HepG2 (cell line): ENCODE measurements at regions not wholly inside any gene's neighbourhood (a gene's known extent, or its start where the extent isn't known, plus 50 kb on each side); places are given as distances from the start of the nearest gene placed in this dataset.

Experiments used
- ATAC-seq: fragments of 200-7000 bp; cut with Tn5 transposase; 3 replicates; pipeline ENCODE4 v1.9.1; 2020; ENCODE audit warnings: mild to moderate bottlenecking, moderate library complexity
- BruUV-seq: library from RNA; stranded (reverse); fragments of 400-500 nt; replicated peaks from 2 replicates; lab custom pipeline; 2021; lab: Mats Ljungman, UMichigan
- CTCF ChIA-PET: fragments of 300-600 bp; formaldehyde crosslinking; extraction: SDS; loops from one replicate; lab custom pipeline; 2021; ENCODE audit warnings: low total read pairs, inconsistent platforms, low intra/inter-chr PET ratio; lab: Yijun Ruan, JAX
- POLR2A ChIA-PET: fragments of 350-600 bp; sonication (Branson Sonifier 250); formaldehyde crosslinking; loops from one replicate; lab custom pipeline; 2020; ENCODE audit warnings: antibody characterized with exemption, inconsistent platforms; lab: Yijun Ruan, JAX
- DNase-seq: peaks from one replicate; pipeline ENCODE4 v3.0.0-alpha.2; 2015; ENCODE audit warnings: low spot score
- FAIRE-seq: peaks from 3 replicates; lab custom pipeline; 2011; peaks lifted over from hg19 to GRCh38; lab: Jason Lieb, UNC
- H2AFZ ChIP-seq: one replicate; pipeline ENCODE4 v1.6.1; 2011; ENCODE audit warnings: low read length, inconsistent platforms
- H3K27ac ChIP-seq: fragments of 300-600 bp; 3 replicates; pipeline ENCODE4 v1.8.0; 2011; ENCODE audit warnings: mixed run types, mild to moderate bottlenecking, mixed read lengths, low read length, inconsistent platforms; ENCODE audit not compliant: insufficient read depth; ENCODE audit errors: extremely low read length
- H3K27me3 ChIP-seq, 2 experiments: fragments of 200-600 bp in 1 of 2; 2 replicates in 1 of 2; 3 replicates in 1 of 2; pipeline versions ENCODE4 v1.6.0 to v1.8.0; 2011; ENCODE audit warnings: low read length in 2 of 2, mild to moderate bottlenecking in 2 of 2, moderate library complexity in 2 of 2, inconsistent platforms in 1 of 2; ENCODE audit not compliant: insufficient read depth in 2 of 2, control insufficient read depth in 1 of 2
- H3K36me3 ChIP-seq, 2 experiments: fragments of 200-600 bp in 1 of 2; replicated peaks in 1 of 2; 2 replicates in 1 of 2; 3 replicates in 1 of 2; pipeline versions ENCODE4 v1.5.1 to v1.8.0; 2011; ENCODE audit warnings: low read length in 2 of 2, inconsistent platforms in 1 of 2; ENCODE audit not compliant: insufficient read depth in 2 of 2, control insufficient read depth in 1 of 2
- H3K4me1 ChIP-seq: 2 replicates; pipeline ENCODE4 v1.5.1; 2012; ENCODE audit warnings: low read length, inconsistent platforms; ENCODE audit not compliant: insufficient read depth
- H3K4me2 ChIP-seq: 2 replicates; pipeline ENCODE4 v1.6.0; 2011; ENCODE audit warnings: low read depth, low read length, inconsistent platforms
- H3K4me3 ChIP-seq, 3 experiments: fragments of 200-600 bp in 1 of 3; sonication (generic), shearing (Covaris generic) in 1 of 3; replicated peaks in 1 of 3; 2 replicates each; pipeline ENCODE4 v1.5.1; 2011 to 2016; ENCODE audit warnings: low read length in 3 of 3, inconsistent platforms in 2 of 3, low read depth in 2 of 3, mild to moderate bottlenecking in 2 of 3, control low read depth in 1 of 3, mixed read lengths in 1 of 3; ENCODE audit not compliant: insufficient read depth in 1 of 3
- H3K79me2 ChIP-seq: one replicate; pipeline ENCODE4 v1.6.1; 2011; ENCODE audit warnings: low read length, inconsistent platforms; ENCODE audit not compliant: insufficient read depth
- H3K9ac ChIP-seq: 2 replicates; pipeline ENCODE4 v1.6.0; 2011; ENCODE audit warnings: mild to moderate bottlenecking, low read depth, low read length, inconsistent platforms; ENCODE audit not compliant: insufficient read depth
- H3K9me3 ChIP-seq: 2 replicates; pipeline ENCODE4 v1.5.1; 2012; ENCODE audit warnings: mild to moderate bottlenecking, low read length
- H4K20me1 ChIP-seq: 2 replicates; pipeline ENCODE4 v1.6.0; 2011; ENCODE audit warnings: inconsistent platforms, mild to moderate bottlenecking, low read length, moderate library complexity; ENCODE audit not compliant: insufficient read depth
- ERF ChIP-seq: IDR thresholded peaks from 2 replicates; pipeline ENCODE4 v1.6.1; 2018; ENCODE audit warnings: missing biosample characterization, missing genetic modification reagents
- GTF2F1 ChIP-seq: fragments of 150-350 bp; IDR thresholded peaks from 2 replicates; pipeline ENCODE4 v1.6.1; 2014; ENCODE audit warnings: low read length
- HDAC2 ChIP-seq: sonication (generic); formaldehyde crosslinking; IDR thresholded peaks from 2 replicates; pipeline ENCODE4 v1.4.0; 2020; ENCODE audit warnings: missing genetic modification reagents
- HDAC6 ChIP-seq: fragments of 200-600 bp; sonication (generic); IDR thresholded peaks from 2 replicates; pipeline ENCODE4 v1.7.0; 2017; ENCODE audit warnings: mild to moderate bottlenecking, antibody characterized with exemption, low read length, low read depth
- KAT8 ChIP-seq: IDR thresholded peaks from 2 replicates; pipeline ENCODE4 v1.6.1; 2016; ENCODE audit warnings: missing genetic modification reagents, missing compliant biosample characterization
- MATR3 ChIP-seq: sonication (generic); formaldehyde crosslinking; IDR thresholded peaks from 2 replicates; pipeline ENCODE4 v1.4.0; 2020; ENCODE audit warnings: missing genetic modification reagents
- MTF1 ChIP-seq: sonication (generic); formaldehyde crosslinking; IDR thresholded peaks from 2 replicates; pipeline ENCODE4 v1.5.0; 2020; ENCODE audit warnings: missing genetic modification reagents
- NKX3-1 ChIP-seq: sonication (generic); formaldehyde crosslinking; IDR thresholded peaks from 2 replicates; pipeline ENCODE4 v1.5.0; 2020; ENCODE audit warnings: missing genetic modification reagents
- REPIN1 ChIP-seq: sonication (generic); formaldehyde crosslinking; IDR thresholded peaks from 2 replicates; pipeline ENCODE4 v1.8.0; 2022; ENCODE audit warnings: missing genetic modification reagents, low read depth, mild to moderate bottlenecking, borderline replicate concordance
- SATB2 ChIP-seq: sonication (generic); formaldehyde crosslinking; IDR thresholded peaks from 2 replicates; pipeline ENCODE4 v1.5.0; 2020; ENCODE audit warnings: missing genetic modification reagents
- SMYD3 ChIP-seq: sonication (generic); formaldehyde crosslinking; IDR thresholded peaks from 2 replicates; pipeline ENCODE4 v1.8.1; 2023; ENCODE audit warnings: mild to moderate bottlenecking, missing genetic modification reagents
- ZNF790 ChIP-seq: sonication (generic); formaldehyde crosslinking; IDR thresholded peaks from 2 replicates; pipeline ENCODE4 v1.8.0; 2022; ENCODE audit warnings: missing genetic modification reagents, mild to moderate bottlenecking, borderline replicate concordance
- WGBS: methylation state at CpG from one replicate; pipeline ENCODE4 v1.1.6; 2017; ENCODE audit warnings: low lambda C conversion rate; 5-methylcytosine and 5-hydroxymethylcytosine counted together
- in situ Hi-C: cut with HindIII; loops from 2 replicates; pipeline ENCODE4 v1.10.0; 2017; ENCODE audit warnings: low pct_unique_long_range_greater_than_20kb; ENCODE audit not compliant: extremely low pct_ligation_motif_present
- intact Hi-C: fragments of 100-400 bp; cut with micrococcal nuclease; formaldehyde crosslinking; loops from one replicate; pipeline ENCODE4 v1.10.0; 2022; ENCODE audit not compliant: unreplicated experiment
- TF ChIP-seq, protein P1 (sequence below): sonication (generic); formaldehyde crosslinking; IDR thresholded peaks from 2 replicates; pipeline ENCODE4 v1.4.0; 2020; ENCODE audit warnings: missing genetic modification reagents, borderline replicate concordance

DNA sequence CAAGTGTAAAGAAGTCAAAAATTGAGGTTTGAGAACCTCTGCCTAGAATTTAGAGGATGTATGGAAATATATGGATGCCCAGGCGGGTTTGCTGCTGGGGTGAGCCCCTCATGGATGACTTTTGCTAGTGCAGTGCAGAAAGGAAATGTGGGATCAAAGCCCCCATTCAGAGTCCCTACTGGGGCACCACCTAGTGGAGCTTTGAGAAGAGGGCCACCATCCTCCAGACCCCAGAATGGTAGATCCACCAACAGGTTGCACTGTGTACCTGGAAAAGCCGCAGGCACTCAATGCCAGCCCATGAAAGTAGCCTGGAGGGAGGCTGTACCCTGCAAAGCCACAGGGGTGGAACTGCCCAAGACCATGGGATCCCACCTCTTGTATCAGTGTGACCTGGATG, 330.7 kb upstream of the DPYD start:
- ATAC-seq: no peak
- TF ChIP-seq HDAC6: no peak
- TF ChIP-seq GTF2F1: no peak
- TF ChIP-seq SATB2 (CRISPR knock-in tag): no peak
- TF ChIP-seq ZNF790 (CRISPR knock-in tag): no peak
- TF ChIP-seq HDAC2 (CRISPR knock-in tag): no peak
- TF ChIP-seq KAT8 (CRISPR knock-in tag): no peak
- no peak for TF ChIP-seq REPIN1 (CRISPR knock-in tag)
- TF ChIP-seq MATR3: no peak
- no peak for TF ChIP-seq MTF1 (CRISPR knock-in tag)
- TF ChIP-seq, all 625 proteins: peak for 0
- Histone ChIP-seq H3K27me3 (no peaks in the 10 kb centered on the region), H3K36me3 (no peaks in the 10 kb centered on the region), H3K27ac (no peak overlapping the region), H3K9ac (no peak overlapping the region), H3K79me2 (no peaks in the 10 kb centered on the region), H3K9me3 (no peaks in the 10 kb centered on the region), H4K20me1 (no peaks in the 10 kb centered on the region), H2AFZ (no peak overlapping the region), H3K4me2 (no peak overlapping the region), H3K4me3 (no peak overlapping the region), H3K4me1 (no peaks in the 10 kb centered on the region)
- ChIA-PET CTCF (no interaction called here), POLR2A (no interaction called here)
- FAIRE-seq (no peak), DNase-seq (no peak)
- BruUV-seq: no TSS peak
- intact Hi-C loops (no loop called here), in situ Hi-C loops (no loop called here)
- 8% methylated on average over 1 of the region's 2 CpGs for WGBS

DNA sequence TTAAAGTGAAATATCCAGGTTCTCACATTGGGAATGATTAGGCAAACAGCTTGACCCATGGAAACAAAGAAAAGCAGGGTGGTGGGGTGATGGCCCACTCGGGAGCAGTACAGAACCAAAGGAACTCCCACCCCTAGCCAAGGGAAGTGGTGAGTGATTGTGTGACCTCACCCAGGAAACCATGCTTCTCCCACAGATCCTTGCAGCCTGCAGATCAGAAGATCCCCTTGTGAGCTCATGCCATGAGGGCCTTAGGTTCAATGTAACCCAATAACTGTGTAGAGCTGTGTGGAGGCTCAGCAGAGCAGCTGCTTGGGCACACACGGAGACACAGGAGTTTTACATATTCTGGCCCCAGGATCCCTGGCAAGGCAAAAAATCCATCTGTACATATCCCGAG, 311.8 kb upstream of the DPYD start:
- peaks cover 12% of the 10 kb centered on the region; the same call in 1 of the 2 replicates for H3K9me3 ChIP-seq
- ChIA-PET POLR2A (no interaction called here), CTCF (no interaction called here)
- 5% methylated on average over 2 of the region's 3 CpGs for WGBS
- in situ Hi-C loops (no loop called here), intact Hi-C loops (no loop called here)
- no peaks in the 10 kb centered on the region for H4K20me1 ChIP-seq
- H3K4me3 ChIP-seq: no peak overlapping the region
- no peak for ATAC-seq
- no TSS peak for BruUV-seq
- no peaks in the 10 kb centered on the region for H3K4me1 ChIP-seq
- DNase-seq: no peak
- no peaks in the 10 kb centered on the region for H3K27me3 ChIP-seq
- no peak overlapping the region for H2AFZ ChIP-seq
- no peak for FAIRE-seq
- no peak overlapping the region for H3K4me2 ChIP-seq
- H3K27ac ChIP-seq: no peak overlapping the region
- H3K36me3 ChIP-seq: no peaks in the 10 kb centered on the region
- H3K79me2 ChIP-seq: no peaks in the 10 kb centered on the region
- no peak overlapping the region for H3K9ac ChIP-seq
- TF ChIP-seq SMYD3 (CRISPR knock-in tag) (no peak), KAT8 (CRISPR knock-in tag) (no peak), NKX3-1 (no peak), ERF (CRISPR knock-in tag) (no peak)
- TF ChIP-seq, protein P1, sequence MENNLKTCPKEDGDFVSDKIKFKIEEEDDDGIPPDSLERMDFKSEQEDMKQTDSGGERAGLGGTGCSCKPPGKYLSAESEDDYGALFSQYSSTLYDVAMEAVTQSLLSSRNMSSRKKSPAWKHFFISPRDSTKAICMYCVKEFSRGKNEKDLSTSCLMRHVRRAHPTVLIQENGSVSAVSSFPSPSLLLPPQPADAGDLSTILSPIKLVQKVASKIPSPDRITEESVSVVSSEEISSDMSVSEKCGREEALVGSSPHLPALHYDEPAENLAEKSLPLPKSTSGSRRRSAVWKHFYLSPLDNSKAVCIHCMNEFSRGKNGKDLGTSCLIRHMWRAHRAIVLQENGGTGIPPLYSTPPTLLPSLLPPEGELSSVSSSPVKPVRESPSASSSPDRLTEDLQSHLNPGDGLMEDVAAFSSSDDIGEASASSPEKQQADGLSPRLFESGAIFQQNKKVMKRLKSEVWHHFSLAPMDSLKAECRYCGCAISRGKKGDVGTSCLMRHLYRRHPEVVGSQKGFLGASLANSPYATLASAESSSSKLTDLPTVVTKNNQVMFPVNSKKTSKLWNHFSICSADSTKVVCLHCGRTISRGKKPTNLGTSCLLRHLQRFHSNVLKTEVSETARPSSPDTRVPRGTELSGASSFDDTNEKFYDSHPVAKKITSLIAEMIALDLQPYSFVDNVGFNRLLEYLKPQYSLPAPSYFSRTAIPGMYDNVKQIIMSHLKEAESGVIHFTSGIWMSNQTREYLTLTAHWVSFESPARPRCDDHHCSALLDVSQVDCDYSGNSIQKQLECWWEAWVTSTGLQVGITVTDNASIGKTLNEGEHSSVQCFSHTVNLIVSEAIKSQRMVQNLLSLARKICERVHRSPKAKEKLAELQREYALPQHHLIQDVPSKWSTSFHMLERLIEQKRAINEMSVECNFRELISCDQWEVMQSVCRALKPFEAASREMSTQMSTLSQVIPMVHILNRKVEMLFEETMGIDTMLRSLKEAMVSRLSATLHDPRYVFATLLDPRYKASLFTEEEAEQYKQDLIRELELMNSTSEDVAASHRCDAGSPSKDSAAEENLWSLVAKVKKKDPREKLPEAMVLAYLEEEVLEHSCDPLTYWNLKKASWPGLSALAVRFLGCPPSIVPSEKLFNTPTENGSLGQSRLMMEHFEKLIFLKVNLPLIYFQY (CRISPR knock-in tag): no peak
